WTC11 (cell line): ENCODE measurements at regions not wholly inside any gene's neighbourhood (a gene's known extent, or its start where the extent isn't known, plus 50 kb on each side); places are given as distances from the start of the nearest gene placed in this dataset.

Experiments
- ATAC-seq: fragments of 200-7000 bp; cut with Tn5 transposase; 2 replicates; pipeline ENCODE4 v1.10.0; 2021; ENCODE audit warnings: mild to moderate bottlenecking, moderate library complexity
- CTCF ChIA-PET: fragments of 300-600 bp; sonication (Branson Sonifier 250); formaldehyde crosslinking; loops from one replicate; lab custom pipeline; 2021; ENCODE audit warnings: antibody characterized with exemption; lab: Charles Lee
- POLR2A ChIA-PET: fragments of 350-600 bp; sonication (Branson Sonifier 250); formaldehyde crosslinking; loops from one replicate; lab custom pipeline; 2021; ENCODE audit warnings: antibody characterized with exemption; lab: Charles Lee
- DNase-seq: peaks from one replicate; pipeline ENCODE4 v3.0.0; 2021; ENCODE audit warnings: low spot score
- H3K27ac Mint-ChIP-seq: 2 replicates; pipeline ENCODE4 v1.8.0; 2021; ENCODE audit warnings: mixed read lengths
- H3K27me3 Mint-ChIP-seq: 2 replicates; pipeline ENCODE4 v1.8.0; 2021; ENCODE audit warnings: low read depth, mild to moderate bottlenecking, moderate library complexity, mixed read lengths
- H3K36me3 Mint-ChIP-seq: 2 replicates; pipeline ENCODE4 v1.8.0; 2021; ENCODE audit warnings: mixed read lengths
- H3K4me1 Mint-ChIP-seq: 2 replicates; pipeline ENCODE4 v1.8.0; 2022; ENCODE audit warnings: mixed read lengths
- H3K4me3 Mint-ChIP-seq: 2 replicates; pipeline ENCODE4 v1.8.0; 2021; ENCODE audit warnings: mild to moderate bottlenecking, moderate library complexity, mixed read lengths
- H3K9me3 Mint-ChIP-seq: 2 replicates; pipeline ENCODE4 v1.8.0; 2021; ENCODE audit warnings: mixed read lengths
- CBFB ChIP-seq: sonication (generic); formaldehyde crosslinking; IDR thresholded peaks from 2 replicates; pipeline ENCODE4 v1.8.1; 2022; ENCODE audit warnings: mild to moderate bottlenecking, low read depth, missing genetic modification reagents
- ESRRA ChIP-seq: sonication (generic); formaldehyde crosslinking; IDR thresholded peaks from 2 replicates; pipeline ENCODE4 v1.8.1; 2022; ENCODE audit warnings: mild to moderate bottlenecking, missing genetic modification reagents, borderline replicate concordance
- FOXJ3 ChIP-seq: sonication (generic); formaldehyde crosslinking; IDR thresholded peaks from 2 replicates; pipeline ENCODE4 v1.9.0; 2021; ENCODE audit warnings: missing genetic modification reagents, mild to moderate bottlenecking, borderline replicate concordance
- JUN ChIP-seq: sonication (generic); formaldehyde crosslinking; IDR thresholded peaks from 2 replicates; pipeline ENCODE4 v1.8.0; 2023; ENCODE audit warnings: mild to moderate bottlenecking, missing genetic modification reagents
- KAT7 ChIP-seq: sonication (generic); formaldehyde crosslinking; IDR thresholded peaks from 2 replicates; pipeline ENCODE4 v1.8.1; 2023; ENCODE audit warnings: missing genetic modification reagents, mild to moderate bottlenecking, borderline replicate concordance
- MYBL2 ChIP-seq: sonication (generic); formaldehyde crosslinking; IDR thresholded peaks from 2 replicates; pipeline ENCODE4 v1.8.1; 2023; ENCODE audit warnings: mild to moderate bottlenecking, moderate library complexity, missing genetic modification reagents
- NFATC4 ChIP-seq: fragments of 250-450 bp; sonication (Bioruptor Pico); IDR thresholded peaks from 2 replicates; pipeline ENCODE4 v1.9.0; 2021; ENCODE audit warnings: mild to moderate bottlenecking
- NFYB ChIP-seq: sonication (generic); formaldehyde crosslinking; conservative IDR thresholded peaks from 2 replicates; pipeline ENCODE4 v1.8.0; 2022; ENCODE audit warnings: low read depth, missing genetic modification reagents
- NR1H2 ChIP-seq: sonication (generic); formaldehyde crosslinking; IDR thresholded peaks from 2 replicates; pipeline ENCODE4 v1.9.0; 2021; ENCODE audit warnings: mild to moderate bottlenecking, moderate library complexity, missing genetic modification reagents
- OVOL2 ChIP-seq: fragments of 250-450 bp; sonication (Bioruptor Pico); IDR thresholded peaks from 2 replicates; pipeline ENCODE4 v1.9.0; 2021; ENCODE audit warnings: mild to moderate bottlenecking, borderline replicate concordance
- SMAD3 ChIP-seq: sonication (generic); formaldehyde crosslinking; IDR thresholded peaks from 2 replicates; pipeline ENCODE4 v1.8.0; 2022; ENCODE audit warnings: missing genetic modification reagents, mild to moderate bottlenecking, borderline replicate concordance
- TF ChIP-seq, protein P1 (sequence below): fragments of 250-450 bp; sonication (Bioruptor Pico); IDR thresholded peaks from 2 replicates; pipeline ENCODE4 v1.9.0; 2021; ENCODE audit warnings: mild to moderate bottlenecking
- TF ChIP-seq, protein P2 (sequence below): sonication (generic); formaldehyde crosslinking; conservative IDR thresholded peaks from 2 replicates; pipeline ENCODE4 v1.8.1; 2022; ENCODE audit warnings: mild to moderate bottlenecking, missing genetic modification reagents
- TF ChIP-seq, protein P3 (sequence below): sonication (generic); formaldehyde crosslinking; conservative IDR thresholded peaks from 2 replicates; pipeline ENCODE4 v1.8.1; 2023; ENCODE audit warnings: mild to moderate bottlenecking, low read depth, missing genetic modification reagents, moderate library complexity
- TF ChIP-seq, protein P4 (sequence below): sonication (generic); formaldehyde crosslinking; IDR thresholded peaks from 2 replicates; pipeline ENCODE4 v1.8.1; 2022; ENCODE audit warnings: low read depth, mild to moderate bottlenecking, moderate library complexity, missing genetic modification reagents, borderline replicate concordance
- TF ChIP-seq, protein P5 (sequence below): sonication (generic); formaldehyde crosslinking; IDR thresholded peaks from 2 replicates; pipeline ENCODE4 v1.8.1; 2023; ENCODE audit warnings: mild to moderate bottlenecking, missing genetic modification reagents, moderate library complexity
- TF ChIP-seq, protein P6 (sequence below): fragments of 250-450 bp; sonication (Bioruptor Pico); IDR thresholded peaks from 2 replicates; pipeline ENCODE4 v1.9.0; 2021; ENCODE audit warnings: moderate library complexity, mild to moderate bottlenecking, inconsistent platforms, borderline replicate concordance
- TF ChIP-seq, protein P7 (sequence below): sonication (generic); formaldehyde crosslinking; IDR thresholded peaks from 2 replicates; pipeline ENCODE4 v1.8.0; 2022; ENCODE audit warnings: mild to moderate bottlenecking, missing genetic modification reagents
- TF ChIP-seq, protein P8 (sequence below): sonication (generic); formaldehyde crosslinking; IDR thresholded peaks from 2 replicates; pipeline ENCODE4 v1.8.0; 2023; ENCODE audit warnings: mild to moderate bottlenecking, missing genetic modification reagents
- TF ChIP-seq, protein P9 (sequence below): fragments of 250-450 bp; sonication (Bioruptor Pico); IDR thresholded peaks from 2 replicates; pipeline ENCODE4 v1.9.0; 2021; ENCODE audit warnings: mild to moderate bottlenecking, borderline replicate concordance

DNA sequence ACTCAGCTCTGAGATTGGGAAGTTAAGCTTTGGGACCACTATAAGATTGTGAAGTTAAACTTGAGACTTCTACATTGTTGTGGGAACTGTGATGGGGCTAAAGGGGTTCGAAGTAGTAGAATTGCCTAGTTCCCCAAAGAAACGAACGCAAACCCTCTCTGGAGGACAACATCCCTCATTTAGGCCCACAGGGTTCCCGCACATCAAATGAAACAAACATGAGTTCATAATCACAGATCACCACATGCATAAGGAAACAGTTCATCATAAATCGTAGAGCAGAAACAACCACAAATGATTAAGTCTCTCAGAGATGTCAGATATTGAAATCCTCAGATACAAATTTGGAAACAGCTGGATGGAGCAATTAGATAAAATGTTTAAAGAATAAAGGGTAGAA, 55.9 kb upstream of the HPCAL1 start:
- ChIA-PET CTCF (no interaction called here), POLR2A (interaction anchor here (0.6 kb wide), 1 partner anchor 18 kb away, joined by 3 read pairs; no protein-coding TSS in a partner anchor)
- Mint-ChIP-seq H3K4me1 (no peaks in the 10 kb centered on the region), H3K9me3 (peaks cover 13% of the 10 kb centered on the region), H3K4me3 (no peak overlapping the region), H3K36me3 (no peaks in the 10 kb centered on the region), H3K27ac (no peak overlapping the region), H3K27me3 (no peaks in the 10 kb centered on the region)
- no peak for DNase-seq
- ATAC-seq, result no peak
- TF ChIP-seq, protein P1, sequence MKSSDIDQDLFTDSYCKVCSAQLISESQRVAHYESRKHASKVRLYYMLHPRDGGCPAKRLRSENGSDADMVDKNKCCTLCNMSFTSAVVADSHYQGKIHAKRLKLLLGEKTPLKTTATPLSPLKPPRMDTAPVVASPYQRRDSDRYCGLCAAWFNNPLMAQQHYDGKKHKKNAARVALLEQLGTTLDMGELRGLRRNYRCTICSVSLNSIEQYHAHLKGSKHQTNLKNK (CRISPR knock-in tag), result no peak
- no peak for TF ChIP-seq MYBL2 (CRISPR knock-in tag)
- TF ChIP-seq, protein P2, sequence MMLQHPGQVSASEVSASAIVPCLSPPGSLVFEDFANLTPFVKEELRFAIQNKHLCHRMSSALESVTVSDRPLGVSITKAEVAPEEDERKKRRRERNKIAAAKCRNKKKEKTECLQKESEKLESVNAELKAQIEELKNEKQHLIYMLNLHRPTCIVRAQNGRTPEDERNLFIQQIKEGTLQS, result no peak
- no peak for TF ChIP-seq FOXJ3
- TF ChIP-seq JUN, result no peak
- TF ChIP-seq, all 79 proteins: peak for 0

DNA sequence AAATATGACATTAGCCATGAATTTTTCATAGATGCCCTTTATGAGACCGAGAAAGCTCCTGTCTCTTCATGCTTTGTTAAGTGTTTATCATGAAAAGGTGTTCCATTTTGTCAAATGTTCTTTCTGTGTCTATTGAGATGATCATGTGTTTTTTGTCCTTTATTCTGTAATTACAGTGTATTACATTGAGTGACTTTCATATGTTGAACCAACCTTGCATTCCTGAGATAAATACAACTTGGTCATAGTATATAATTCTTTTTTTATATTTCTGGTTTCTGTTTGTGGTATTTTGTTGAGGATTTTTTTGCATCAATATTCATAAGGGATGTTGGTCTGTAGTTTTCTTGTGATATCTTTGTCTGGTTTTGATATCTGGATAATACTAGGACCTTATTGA, 52.9 kb upstream of the HPCAL1 start:
- no peak for ATAC-seq
- ChIA-PET POLR2A (no interaction called here), CTCF (no interaction called here)
- Mint-ChIP-seq H3K27me3 (no peaks in the 10 kb centered on the region), H3K4me3 (no peak overlapping the region), H3K9me3 (peaks cover 13% of the 10 kb centered on the region), H3K36me3 (no peaks in the 10 kb centered on the region), H3K27ac (no peak overlapping the region), H3K4me1 (no peaks in the 10 kb centered on the region)
- DNase-seq, result no peak
- TF ChIP-seq, protein P3, sequence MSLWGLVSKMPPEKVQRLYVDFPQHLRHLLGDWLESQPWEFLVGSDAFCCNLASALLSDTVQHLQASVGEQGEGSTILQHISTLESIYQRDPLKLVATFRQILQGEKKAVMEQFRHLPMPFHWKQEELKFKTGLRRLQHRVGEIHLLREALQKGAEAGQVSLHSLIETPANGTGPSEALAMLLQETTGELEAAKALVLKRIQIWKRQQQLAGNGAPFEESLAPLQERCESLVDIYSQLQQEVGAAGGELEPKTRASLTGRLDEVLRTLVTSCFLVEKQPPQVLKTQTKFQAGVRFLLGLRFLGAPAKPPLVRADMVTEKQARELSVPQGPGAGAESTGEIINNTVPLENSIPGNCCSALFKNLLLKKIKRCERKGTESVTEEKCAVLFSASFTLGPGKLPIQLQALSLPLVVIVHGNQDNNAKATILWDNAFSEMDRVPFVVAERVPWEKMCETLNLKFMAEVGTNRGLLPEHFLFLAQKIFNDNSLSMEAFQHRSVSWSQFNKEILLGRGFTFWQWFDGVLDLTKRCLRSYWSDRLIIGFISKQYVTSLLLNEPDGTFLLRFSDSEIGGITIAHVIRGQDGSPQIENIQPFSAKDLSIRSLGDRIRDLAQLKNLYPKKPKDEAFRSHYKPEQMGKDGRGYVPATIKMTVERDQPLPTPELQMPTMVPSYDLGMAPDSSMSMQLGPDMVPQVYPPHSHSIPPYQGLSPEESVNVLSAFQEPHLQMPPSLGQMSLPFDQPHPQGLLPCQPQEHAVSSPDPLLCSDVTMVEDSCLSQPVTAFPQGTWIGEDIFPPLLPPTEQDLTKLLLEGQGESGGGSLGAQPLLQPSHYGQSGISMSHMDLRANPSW (CRISPR knock-in tag), result no peak
- TF ChIP-seq NR1H2 (CRISPR knock-in tag), result no peak
- TF ChIP-seq, protein P4, sequence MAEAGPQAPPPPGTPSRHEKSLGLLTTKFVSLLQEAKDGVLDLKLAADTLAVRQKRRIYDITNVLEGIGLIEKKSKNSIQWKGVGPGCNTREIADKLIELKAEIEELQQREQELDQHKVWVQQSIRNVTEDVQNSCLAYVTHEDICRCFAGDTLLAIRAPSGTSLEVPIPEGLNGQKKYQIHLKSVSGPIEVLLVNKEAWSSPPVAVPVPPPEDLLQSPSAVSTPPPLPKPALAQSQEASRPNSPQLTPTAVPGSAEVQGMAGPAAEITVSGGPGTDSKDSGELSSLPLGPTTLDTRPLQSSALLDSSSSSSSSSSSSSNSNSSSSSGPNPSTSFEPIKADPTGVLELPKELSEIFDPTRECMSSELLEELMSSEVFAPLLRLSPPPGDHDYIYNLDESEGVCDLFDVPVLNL (CRISPR knock-in tag), result no peak
- TF ChIP-seq, protein P5, sequence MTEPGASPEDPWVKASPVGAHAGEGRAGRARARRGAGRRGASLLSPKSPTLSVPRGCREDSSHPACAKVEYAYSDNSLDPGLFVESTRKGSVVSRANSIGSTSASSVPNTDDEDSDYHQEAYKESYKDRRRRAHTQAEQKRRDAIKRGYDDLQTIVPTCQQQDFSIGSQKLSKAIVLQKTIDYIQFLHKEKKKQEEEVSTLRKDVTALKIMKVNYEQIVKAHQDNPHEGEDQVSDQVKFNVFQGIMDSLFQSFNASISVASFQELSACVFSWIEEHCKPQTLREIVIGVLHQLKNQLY (CRISPR knock-in tag), result no peak
- TF ChIP-seq ESRRA (CRISPR knock-in tag), result no peak
- TF ChIP-seq, protein P6, sequence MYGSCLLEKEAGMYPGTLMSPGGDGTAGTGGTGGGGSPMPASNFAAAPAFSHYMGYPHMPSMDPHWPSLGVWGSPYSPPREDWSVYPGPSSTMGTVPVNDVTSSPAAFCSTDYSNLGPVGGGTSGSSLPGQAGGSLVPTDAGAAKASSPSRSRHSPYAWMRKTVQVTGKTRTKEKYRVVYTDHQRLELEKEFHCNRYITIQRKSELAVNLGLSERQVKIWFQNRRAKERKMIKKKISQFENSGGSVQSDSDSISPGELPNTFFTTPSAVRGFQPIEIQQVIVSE (CRISPR knock-in tag), result no peak
- no peak for TF ChIP-seq OVOL2 (CRISPR knock-in tag)
- TF ChIP-seq CBFB, result no peak
- TF ChIP-seq KAT7, result no peak
- TF ChIP-seq NFYB, result no peak
- TF ChIP-seq, protein P7, sequence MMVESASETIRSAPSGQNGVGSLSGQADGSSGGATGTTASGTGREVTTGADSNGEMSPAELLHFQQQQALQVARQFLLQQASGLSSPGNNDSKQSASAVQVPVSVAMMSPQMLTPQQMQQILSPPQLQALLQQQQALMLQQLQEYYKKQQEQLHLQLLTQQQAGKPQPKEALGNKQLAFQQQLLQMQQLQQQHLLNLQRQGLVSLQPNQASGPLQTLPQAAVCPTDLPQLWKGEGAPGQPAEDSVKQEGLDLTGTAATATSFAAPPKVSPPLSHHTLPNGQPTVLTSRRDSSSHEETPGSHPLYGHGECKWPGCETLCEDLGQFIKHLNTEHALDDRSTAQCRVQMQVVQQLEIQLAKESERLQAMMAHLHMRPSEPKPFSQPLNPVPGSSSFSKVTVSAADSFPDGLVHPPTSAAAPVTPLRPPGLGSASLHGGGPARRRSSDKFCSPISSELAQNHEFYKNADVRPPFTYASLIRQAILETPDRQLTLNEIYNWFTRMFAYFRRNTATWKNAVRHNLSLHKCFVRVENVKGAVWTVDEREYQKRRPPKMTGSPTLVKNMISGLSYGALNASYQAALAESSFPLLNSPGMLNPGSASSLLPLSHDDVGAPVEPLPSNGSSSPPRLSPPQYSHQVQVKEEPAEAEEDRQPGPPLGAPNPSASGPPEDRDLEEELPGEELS (CRISPR knock-in tag), result no peak
- no peak for TF ChIP-seq NFATC4 (CRISPR knock-in tag)
- TF ChIP-seq, protein P8, sequence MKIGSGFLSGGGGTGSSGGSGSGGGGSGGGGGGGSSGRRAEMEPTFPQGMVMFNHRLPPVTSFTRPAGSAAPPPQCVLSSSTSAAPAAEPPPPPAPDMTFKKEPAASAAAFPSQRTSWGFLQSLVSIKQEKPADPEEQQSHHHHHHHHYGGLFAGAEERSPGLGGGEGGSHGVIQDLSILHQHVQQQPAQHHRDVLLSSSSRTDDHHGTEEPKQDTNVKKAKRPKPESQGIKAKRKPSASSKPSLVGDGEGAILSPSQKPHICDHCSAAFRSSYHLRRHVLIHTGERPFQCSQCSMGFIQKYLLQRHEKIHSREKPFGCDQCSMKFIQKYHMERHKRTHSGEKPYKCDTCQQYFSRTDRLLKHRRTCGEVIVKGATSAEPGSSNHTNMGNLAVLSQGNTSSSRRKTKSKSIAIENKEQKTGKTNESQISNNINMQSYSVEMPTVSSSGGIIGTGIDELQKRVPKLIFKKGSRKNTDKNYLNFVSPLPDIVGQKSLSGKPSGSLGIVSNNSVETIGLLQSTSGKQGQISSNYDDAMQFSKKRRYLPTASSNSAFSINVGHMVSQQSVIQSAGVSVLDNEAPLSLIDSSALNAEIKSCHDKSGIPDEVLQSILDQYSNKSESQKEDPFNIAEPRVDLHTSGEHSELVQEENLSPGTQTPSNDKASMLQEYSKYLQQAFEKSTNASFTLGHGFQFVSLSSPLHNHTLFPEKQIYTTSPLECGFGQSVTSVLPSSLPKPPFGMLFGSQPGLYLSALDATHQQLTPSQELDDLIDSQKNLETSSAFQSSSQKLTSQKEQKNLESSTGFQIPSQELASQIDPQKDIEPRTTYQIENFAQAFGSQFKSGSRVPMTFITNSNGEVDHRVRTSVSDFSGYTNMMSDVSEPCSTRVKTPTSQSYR, result no peak
- TF ChIP-seq, protein P9, sequence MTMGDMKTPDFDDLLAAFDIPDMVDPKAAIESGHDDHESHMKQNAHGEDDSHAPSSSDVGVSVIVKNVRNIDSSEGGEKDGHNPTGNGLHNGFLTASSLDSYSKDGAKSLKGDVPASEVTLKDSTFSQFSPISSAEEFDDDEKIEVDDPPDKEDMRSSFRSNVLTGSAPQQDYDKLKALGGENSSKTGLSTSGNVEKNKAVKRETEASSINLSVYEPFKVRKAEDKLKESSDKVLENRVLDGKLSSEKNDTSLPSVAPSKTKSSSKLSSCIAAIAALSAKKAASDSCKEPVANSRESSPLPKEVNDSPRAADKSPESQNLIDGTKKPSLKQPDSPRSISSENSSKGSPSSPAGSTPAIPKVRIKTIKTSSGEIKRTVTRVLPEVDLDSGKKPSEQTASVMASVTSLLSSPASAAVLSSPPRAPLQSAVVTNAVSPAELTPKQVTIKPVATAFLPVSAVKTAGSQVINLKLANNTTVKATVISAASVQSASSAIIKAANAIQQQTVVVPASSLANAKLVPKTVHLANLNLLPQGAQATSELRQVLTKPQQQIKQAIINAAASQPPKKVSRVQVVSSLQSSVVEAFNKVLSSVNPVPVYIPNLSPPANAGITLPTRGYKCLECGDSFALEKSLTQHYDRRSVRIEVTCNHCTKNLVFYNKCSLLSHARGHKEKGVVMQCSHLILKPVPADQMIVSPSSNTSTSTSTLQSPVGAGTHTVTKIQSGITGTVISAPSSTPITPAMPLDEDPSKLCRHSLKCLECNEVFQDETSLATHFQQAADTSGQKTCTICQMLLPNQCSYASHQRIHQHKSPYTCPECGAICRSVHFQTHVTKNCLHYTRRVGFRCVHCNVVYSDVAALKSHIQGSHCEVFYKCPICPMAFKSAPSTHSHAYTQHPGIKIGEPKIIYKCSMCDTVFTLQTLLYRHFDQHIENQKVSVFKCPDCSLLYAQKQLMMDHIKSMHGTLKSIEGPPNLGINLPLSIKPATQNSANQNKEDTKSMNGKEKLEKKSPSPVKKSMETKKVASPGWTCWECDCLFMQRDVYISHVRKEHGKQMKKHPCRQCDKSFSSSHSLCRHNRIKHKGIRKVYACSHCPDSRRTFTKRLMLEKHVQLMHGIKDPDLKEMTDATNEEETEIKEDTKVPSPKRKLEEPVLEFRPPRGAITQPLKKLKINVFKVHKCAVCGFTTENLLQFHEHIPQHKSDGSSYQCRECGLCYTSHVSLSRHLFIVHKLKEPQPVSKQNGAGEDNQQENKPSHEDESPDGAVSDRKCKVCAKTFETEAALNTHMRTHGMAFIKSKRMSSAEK (CRISPR knock-in tag), result no peak
- no peak for TF ChIP-seq SMAD3 (CRISPR knock-in tag)
